ENCODE measurements at regions not wholly inside any gene's neighbourhood (a gene's known extent, or its start where the extent isn't known, plus 50 kb on each side); places are given as distances from the start of the nearest gene placed in this dataset.
"Not testable (repeated sequence)": the region's sequence is repeated elsewhere in the genome, so short reads cannot be mapped to it uniquely, and the experiment has no call there.

- peak; percentile 23 for DNase-seq
Observed at GRCh38 chr6:85923013-85923430, 280.3 kb upstream of the SYNCRIP start.

- no peak for DNase-seq
Observed at GRCh38 chr6:85920782-85921181, 278.1 kb upstream of the SYNCRIP start.

GRCh38 chr6:85917522-85917921 is 274.8 kb upstream of the SYNCRIP start:
- no peak for DNase-seq

GRCh38 chr6:85913001-85913400 is 270.3 kb upstream of the SYNCRIP start:
- DNase-seq, result no peak

GRCh38 chr6:85912582-85912981 is 269.9 kb upstream of the SYNCRIP start:
- DNase-seq, result no peak

- no peak for DNase-seq
Observed at GRCh38 chr6:85911067-85911466, 268.4 kb upstream of the SYNCRIP start.

GRCh38 chr6:85908120-85908519 is 265.4 kb upstream of the SYNCRIP start:
- DNase-seq, result not testable (repeated sequence)

- DNase-seq, result no peak
Observed at GRCh38 chr6:85892346-85892745, 249.7 kb upstream of the SYNCRIP start.

GRCh38 chr6:85887461-85887860 is 244.8 kb upstream of the SYNCRIP start:
- no peak for DNase-seq

- DNase-seq, result no peak
Observed at GRCh38 chr6:85868685-85869084, 226.0 kb upstream of the SYNCRIP start.

GRCh38 chr6:85867595-85867994 is 224.9 kb upstream of the SYNCRIP start:
- DNase-seq, result no peak

- no peak for DNase-seq
Observed at GRCh38 chr6:85866758-85867401, 224.2 kb upstream of the SYNCRIP start.

GRCh38 chr6:85866370-85866730 is 223.7 kb upstream of the SYNCRIP start:
- no peak for DNase-seq

- no peak for DNase-seq
Observed at GRCh38 chr6:85865420-85866369, 223.0 kb upstream of the SYNCRIP start.

GRCh38 chr6:85864453-85865401 is 222.0 kb upstream of the SYNCRIP start:
- no peak for DNase-seq

GRCh38 chr6:85856235-85856634 is 213.5 kb upstream of the SYNCRIP start:
- no peak for DNase-seq

GRCh38 chr6:85838351-85839119 is 195.8 kb upstream of the SYNCRIP start:
- not testable (repeated sequence) for DNase-seq

GRCh38 chr6:85828973-85829372 is 186.3 kb upstream of the SYNCRIP start:
- DNase-seq, result no peak

GRCh38 chr6:85826997-85827396 is 184.3 kb upstream of the SYNCRIP start:
- no peak for DNase-seq

- DNase-seq, result no peak
Observed at GRCh38 chr6:85824329-85824728, 181.6 kb upstream of the SYNCRIP start.

- DNase-seq, result no peak
Observed at GRCh38 chr6:85810558-85810957, 167.9 kb upstream of the SYNCRIP start.

GRCh38 chr6:85803721-85804120 is 161.0 kb upstream of the SYNCRIP start:
- no peak for DNase-seq
